Lower leg skin (tissue), 3 donors: ENCODE measurements at regions not wholly inside any gene's neighbourhood (a gene's known extent, or its start where the extent isn't known, plus 50 kb on each side); places are given as distances from the start of the nearest gene placed in this dataset.

Experiments used
- POLR2A ChIP-seq, 2 donors: fragments of 450-650 bp; IDR thresholded peaks; one replicate each; pipeline ENCODE4 v1.6.1; 2016 to 2017; ENCODE audit warnings: antibody characterized with exemption in 2 of 2, mild to moderate bottlenecking in 1 of 2, moderate library complexity in 1 of 2
- TF ChIP-seq, protein P1 (sequence below), 3 donors: fragments of 450-650 bp; IDR thresholded peaks; one replicate each; pipeline ENCODE4 v1.5.1; 2016; ENCODE audit warnings: antibody characterized with exemption in 3 of 3, mild to moderate bottlenecking in 3 of 3, moderate library complexity in 2 of 3

DNA sequence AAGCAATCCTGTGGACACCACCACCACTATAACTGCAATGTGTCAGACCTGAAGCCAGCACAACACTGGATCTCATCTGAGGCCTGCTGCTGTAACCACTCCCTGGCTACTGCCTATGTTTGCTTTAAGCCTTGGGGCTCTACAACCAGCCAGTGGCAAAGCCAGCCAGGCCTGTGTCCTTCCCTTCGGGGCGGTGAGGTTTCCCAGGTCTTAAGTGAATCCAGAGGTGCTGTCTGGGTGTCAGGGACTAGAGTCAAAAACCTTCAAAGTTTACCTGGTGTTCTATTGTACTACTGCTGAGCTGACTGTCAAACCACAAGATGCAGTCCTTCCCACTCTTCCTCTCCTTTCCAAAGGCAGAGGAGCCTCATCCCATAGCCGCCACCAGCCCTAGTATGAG lies 750.5 kb downstream of the FAM133A start:
- TF ChIP-seq, protein P1, sequence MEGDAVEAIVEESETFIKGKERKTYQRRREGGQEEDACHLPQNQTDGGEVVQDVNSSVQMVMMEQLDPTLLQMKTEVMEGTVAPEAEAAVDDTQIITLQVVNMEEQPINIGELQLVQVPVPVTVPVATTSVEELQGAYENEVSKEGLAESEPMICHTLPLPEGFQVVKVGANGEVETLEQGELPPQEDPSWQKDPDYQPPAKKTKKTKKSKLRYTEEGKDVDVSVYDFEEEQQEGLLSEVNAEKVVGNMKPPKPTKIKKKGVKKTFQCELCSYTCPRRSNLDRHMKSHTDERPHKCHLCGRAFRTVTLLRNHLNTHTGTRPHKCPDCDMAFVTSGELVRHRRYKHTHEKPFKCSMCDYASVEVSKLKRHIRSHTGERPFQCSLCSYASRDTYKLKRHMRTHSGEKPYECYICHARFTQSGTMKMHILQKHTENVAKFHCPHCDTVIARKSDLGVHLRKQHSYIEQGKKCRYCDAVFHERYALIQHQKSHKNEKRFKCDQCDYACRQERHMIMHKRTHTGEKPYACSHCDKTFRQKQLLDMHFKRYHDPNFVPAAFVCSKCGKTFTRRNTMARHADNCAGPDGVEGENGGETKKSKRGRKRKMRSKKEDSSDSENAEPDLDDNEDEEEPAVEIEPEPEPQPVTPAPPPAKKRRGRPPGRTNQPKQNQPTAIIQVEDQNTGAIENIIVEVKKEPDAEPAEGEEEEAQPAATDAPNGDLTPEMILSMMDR (IDR thresholded peaks at IDR 0.05): no peak
- no peak for TF ChIP-seq POLR2A (IDR thresholded peaks at IDR 0.05)
